ENCODE measurements at regions not wholly inside any gene's neighbourhood (a gene's known extent, or its start where the extent isn't known, plus 50 kb on each side); places are given as distances from the start of the nearest gene placed in this dataset.

DNA sequence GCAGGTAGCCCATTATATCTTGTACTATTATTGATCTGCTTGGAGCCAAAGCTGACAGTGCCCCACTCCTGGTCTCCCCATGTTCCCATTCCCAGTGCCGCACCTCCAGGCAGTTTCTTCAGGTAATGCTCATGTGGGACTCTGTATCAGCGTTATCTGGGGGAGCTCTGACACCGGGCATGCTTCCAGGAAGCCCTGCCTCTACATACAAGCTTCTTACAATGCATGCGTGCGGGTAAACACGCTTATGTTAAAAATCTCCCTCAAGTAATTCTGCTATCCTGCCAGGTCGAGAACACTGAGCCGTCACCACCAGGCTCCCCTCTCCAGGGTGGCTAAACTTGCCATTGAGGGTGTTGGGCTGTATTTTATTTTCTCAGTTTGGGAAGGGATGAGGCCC is 61.6 kb upstream of the LBX1 start:
- no peak for TF ChIP-seq EZH2 (optimal IDR thresholded peaks at IDR 0.05; ENCODE audit: low read depth, low read length)
- TF ChIP-seq, protein P1, sequence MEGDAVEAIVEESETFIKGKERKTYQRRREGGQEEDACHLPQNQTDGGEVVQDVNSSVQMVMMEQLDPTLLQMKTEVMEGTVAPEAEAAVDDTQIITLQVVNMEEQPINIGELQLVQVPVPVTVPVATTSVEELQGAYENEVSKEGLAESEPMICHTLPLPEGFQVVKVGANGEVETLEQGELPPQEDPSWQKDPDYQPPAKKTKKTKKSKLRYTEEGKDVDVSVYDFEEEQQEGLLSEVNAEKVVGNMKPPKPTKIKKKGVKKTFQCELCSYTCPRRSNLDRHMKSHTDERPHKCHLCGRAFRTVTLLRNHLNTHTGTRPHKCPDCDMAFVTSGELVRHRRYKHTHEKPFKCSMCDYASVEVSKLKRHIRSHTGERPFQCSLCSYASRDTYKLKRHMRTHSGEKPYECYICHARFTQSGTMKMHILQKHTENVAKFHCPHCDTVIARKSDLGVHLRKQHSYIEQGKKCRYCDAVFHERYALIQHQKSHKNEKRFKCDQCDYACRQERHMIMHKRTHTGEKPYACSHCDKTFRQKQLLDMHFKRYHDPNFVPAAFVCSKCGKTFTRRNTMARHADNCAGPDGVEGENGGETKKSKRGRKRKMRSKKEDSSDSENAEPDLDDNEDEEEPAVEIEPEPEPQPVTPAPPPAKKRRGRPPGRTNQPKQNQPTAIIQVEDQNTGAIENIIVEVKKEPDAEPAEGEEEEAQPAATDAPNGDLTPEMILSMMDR (IDR thresholded peaks at IDR 0.05; ENCODE audit: low read length) = no peak
- no peak for TF ChIP-seq EZH2phosphoT487 (IDR thresholded peaks at IDR 0.05; ENCODE audit: low read length)
